NB4 (cell line): ENCODE measurements at regions not wholly inside any gene's neighbourhood (a gene's known extent, or its start where the extent isn't known, plus 50 kb on each side); places are given as distances from the start of the nearest gene placed in this dataset.
A peak's percentile ranks its signal among the peaks of the same experiment; 100 is the strongest.

ENCODE experiments used
- MYC ChIP-seq: IDR thresholded peaks from 2 replicates; pipeline ENCODE4 v1.6.1; 2011; ENCODE audit warnings: low read depth, low read length
- POLR2A ChIP-seq: IDR thresholded peaks from 2 replicates; pipeline ENCODE4 v1.6.1; 2011; ENCODE audit warnings: mild to moderate bottlenecking; ENCODE audit not compliant: insufficient read length; ENCODE audit errors: extremely low read depth
- TF ChIP-seq, protein P1 (sequence below): IDR thresholded peaks from one replicate; pipeline ENCODE4 v1.5.1; 2012; ENCODE audit warnings: low read depth, low read length

GRCh38 chr13:24042710-24043440, 117.6 kb upstream of the SPATA13 start:
- TF ChIP-seq, protein P1, sequence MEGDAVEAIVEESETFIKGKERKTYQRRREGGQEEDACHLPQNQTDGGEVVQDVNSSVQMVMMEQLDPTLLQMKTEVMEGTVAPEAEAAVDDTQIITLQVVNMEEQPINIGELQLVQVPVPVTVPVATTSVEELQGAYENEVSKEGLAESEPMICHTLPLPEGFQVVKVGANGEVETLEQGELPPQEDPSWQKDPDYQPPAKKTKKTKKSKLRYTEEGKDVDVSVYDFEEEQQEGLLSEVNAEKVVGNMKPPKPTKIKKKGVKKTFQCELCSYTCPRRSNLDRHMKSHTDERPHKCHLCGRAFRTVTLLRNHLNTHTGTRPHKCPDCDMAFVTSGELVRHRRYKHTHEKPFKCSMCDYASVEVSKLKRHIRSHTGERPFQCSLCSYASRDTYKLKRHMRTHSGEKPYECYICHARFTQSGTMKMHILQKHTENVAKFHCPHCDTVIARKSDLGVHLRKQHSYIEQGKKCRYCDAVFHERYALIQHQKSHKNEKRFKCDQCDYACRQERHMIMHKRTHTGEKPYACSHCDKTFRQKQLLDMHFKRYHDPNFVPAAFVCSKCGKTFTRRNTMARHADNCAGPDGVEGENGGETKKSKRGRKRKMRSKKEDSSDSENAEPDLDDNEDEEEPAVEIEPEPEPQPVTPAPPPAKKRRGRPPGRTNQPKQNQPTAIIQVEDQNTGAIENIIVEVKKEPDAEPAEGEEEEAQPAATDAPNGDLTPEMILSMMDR: no peak
- TF ChIP-seq POLR2A (no peak), MYC (0 out of 2 replicates have a peak, but pooled peaks have one; percentile 26)
